ENCODE measurements at regions not wholly inside any gene's neighbourhood (a gene's known extent, or its start where the extent isn't known, plus 50 kb on each side); places are given as distances from the start of the nearest gene placed in this dataset.

- H3K27ac Mint-ChIP-seq (ENCODE audit: unreplicated experiment) = no peak overlapping the region
- peaks cover 2% of the 10 kb centered on the region for H3K9me3 Mint-ChIP-seq
- H3K4me1 Mint-ChIP-seq = no peaks in the 10 kb centered on the region
- TF ChIP-seq, protein P1, sequence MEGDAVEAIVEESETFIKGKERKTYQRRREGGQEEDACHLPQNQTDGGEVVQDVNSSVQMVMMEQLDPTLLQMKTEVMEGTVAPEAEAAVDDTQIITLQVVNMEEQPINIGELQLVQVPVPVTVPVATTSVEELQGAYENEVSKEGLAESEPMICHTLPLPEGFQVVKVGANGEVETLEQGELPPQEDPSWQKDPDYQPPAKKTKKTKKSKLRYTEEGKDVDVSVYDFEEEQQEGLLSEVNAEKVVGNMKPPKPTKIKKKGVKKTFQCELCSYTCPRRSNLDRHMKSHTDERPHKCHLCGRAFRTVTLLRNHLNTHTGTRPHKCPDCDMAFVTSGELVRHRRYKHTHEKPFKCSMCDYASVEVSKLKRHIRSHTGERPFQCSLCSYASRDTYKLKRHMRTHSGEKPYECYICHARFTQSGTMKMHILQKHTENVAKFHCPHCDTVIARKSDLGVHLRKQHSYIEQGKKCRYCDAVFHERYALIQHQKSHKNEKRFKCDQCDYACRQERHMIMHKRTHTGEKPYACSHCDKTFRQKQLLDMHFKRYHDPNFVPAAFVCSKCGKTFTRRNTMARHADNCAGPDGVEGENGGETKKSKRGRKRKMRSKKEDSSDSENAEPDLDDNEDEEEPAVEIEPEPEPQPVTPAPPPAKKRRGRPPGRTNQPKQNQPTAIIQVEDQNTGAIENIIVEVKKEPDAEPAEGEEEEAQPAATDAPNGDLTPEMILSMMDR (conservative IDR thresholded peaks at IDR 0.05) = peak; percentile 98
- no peaks in the 10 kb centered on the region for H3K27me3 Mint-ChIP-seq (ENCODE audit: low read depth)
- H3K36me3 Mint-ChIP-seq (ENCODE audit: low read depth) = no peaks in the 10 kb centered on the region
- peak; percentile 77 for DNase-seq (ENCODE audit: low read depth, low spot score)
- no peak overlapping the region for H3K4me3 Mint-ChIP-seq
Measured at GRCh38 chr15:94164202-94164807, 67.1 kb upstream of the MCTP2 start.

GRCh38 chr15:94162939-94163338, 68.4 kb upstream of the MCTP2 start:
- H3K27ac Mint-ChIP-seq (ENCODE audit: unreplicated experiment) = no peak overlapping the region
- peaks cover 2% of the 10 kb centered on the region for H3K9me3 Mint-ChIP-seq
- no peaks in the 10 kb centered on the region for H3K27me3 Mint-ChIP-seq (ENCODE audit: low read depth)
- no peaks in the 10 kb centered on the region for H3K4me1 Mint-ChIP-seq
- H3K36me3 Mint-ChIP-seq (ENCODE audit: low read depth) = no peaks in the 10 kb centered on the region
- TF ChIP-seq, protein P1 (conservative IDR thresholded peaks at IDR 0.05) = no peak
- no peak for DNase-seq (ENCODE audit: low read depth, low spot score)
- no peak overlapping the region for H3K4me3 Mint-ChIP-seq

- Mint-ChIP-seq H3K36me3 (ENCODE audit: low read depth) (peaks cover 6% of the 10 kb centered on the region), H3K9me3 (peaks cover 9% of the 10 kb centered on the region), H3K27ac (ENCODE audit: unreplicated experiment) (no peak overlapping the region), H3K4me1 (no peaks in the 10 kb centered on the region), H3K27me3 (ENCODE audit: low read depth) (no peaks in the 10 kb centered on the region), H3K4me3 (no peak overlapping the region)
- no peak for DNase-seq (ENCODE audit: low read depth, low spot score)
- TF ChIP-seq, protein P1 (conservative IDR thresholded peaks at IDR 0.05) = peak; percentile 32
Measured at GRCh38 chr15:94154255-94154654, 77.1 kb upstream of the MCTP2 start.

DNA sequence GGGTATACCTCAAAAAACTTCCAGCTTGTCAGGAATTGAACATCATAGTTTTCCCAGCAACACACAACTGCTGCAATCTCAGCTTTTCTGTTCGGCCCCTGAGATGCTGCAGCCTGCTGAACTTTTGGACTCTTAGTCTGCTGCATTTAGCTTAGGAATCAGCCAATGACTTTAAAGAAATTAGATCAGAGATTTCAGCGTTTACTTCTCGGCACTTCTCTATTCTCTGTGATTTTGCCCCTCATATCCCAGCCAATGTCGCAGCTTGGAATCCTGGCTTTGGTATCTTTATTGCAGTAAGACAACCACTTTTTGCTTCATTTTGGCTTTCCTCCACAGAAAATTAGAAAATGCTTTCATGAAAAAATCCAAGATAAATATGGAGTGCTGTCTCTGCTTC, 86.3 kb upstream of the MCTP2 start:
- peaks cover 11% of the 10 kb centered on the region for H3K9me3 Mint-ChIP-seq

GRCh38 chr15:94141802-94142201, 89.6 kb upstream of the MCTP2 start:
- Mint-ChIP-seq H3K36me3 (ENCODE audit: low read depth) (no peaks in the 10 kb centered on the region), H3K9me3 (peaks cover 6% of the 10 kb centered on the region), H3K4me3 (no peak overlapping the region), H3K27ac (ENCODE audit: unreplicated experiment) (no peak overlapping the region), H3K27me3 (ENCODE audit: low read depth) (no peaks in the 10 kb centered on the region), H3K4me1 (no peaks in the 10 kb centered on the region)
- TF ChIP-seq, protein P1 (conservative IDR thresholded peaks at IDR 0.05) = no peak
- DNase-seq (ENCODE audit: low read depth, low spot score) = no peak

More for the DNA sequence above, 86.3 kb upstream of the MCTP2 start:
- no peak for DNase-seq (ENCODE audit: low read depth, low spot score)
- Mint-ChIP-seq H3K27me3 (ENCODE audit: low read depth) (no peaks in the 10 kb centered on the region), H3K27ac (ENCODE audit: unreplicated experiment) (no peak overlapping the region), H3K4me3 (no peak overlapping the region), H3K4me1 (no peaks in the 10 kb centered on the region), H3K36me3 (ENCODE audit: low read depth) (no peaks in the 10 kb centered on the region)
- TF ChIP-seq, protein P1 (conservative IDR thresholded peaks at IDR 0.05) = no peak

Measured in neural crest cell (in vitro differentiated cells).